HG02610 (cell line): ENCODE measurements at regions not wholly inside any gene's neighbourhood (a gene's known extent, or its start where the extent isn't known, plus 50 kb on each side); places are given as distances from the start of the nearest gene placed in this dataset.
"Not testable (repeated sequence)": the region's sequence is repeated elsewhere in the genome, so short reads cannot be mapped to it uniquely, and the experiment has no call there.

Source experiments
- ATAC-seq: cut with Tn5 transposase; IDR thresholded peaks from one replicate; pipeline ENCODE4 v1.9.1; 2021; ENCODE audit warnings: mild to moderate bottlenecking, moderate library complexity; ENCODE audit not compliant: unreplicated experiment

- no peak for ATAC-seq
These were observed 373.5 kb downstream of the HTR1B start for GRCh38 chr6:77089776-77090175.

DNA sequence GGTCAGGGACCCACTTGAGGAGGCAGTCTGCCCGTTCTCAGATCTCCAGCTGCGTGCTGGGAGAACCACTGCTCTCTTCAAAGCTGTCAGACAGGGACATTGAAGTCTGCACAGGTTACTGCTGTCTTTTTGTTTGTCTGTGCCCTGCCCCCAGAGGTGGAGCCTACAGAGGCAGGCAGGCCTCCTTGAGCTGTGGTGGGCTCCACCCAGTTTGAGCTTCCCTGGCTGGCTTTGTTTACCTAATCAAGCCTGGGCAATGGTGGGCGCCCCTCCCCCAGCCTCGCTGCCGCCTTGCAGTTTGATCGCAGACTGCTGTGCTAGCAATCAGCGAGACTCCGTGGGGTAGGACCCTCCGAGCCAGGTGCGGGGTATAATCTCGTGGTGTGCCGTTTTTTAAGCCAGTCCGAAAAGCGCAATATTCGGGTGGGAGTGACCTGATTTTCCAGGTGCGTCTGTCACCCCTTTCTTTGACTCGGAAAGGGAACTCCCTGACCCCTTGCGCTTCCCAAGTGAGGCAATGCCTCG is 375.4 kb downstream of the HTR1B start:
- ATAC-seq, result not testable (repeated sequence)

GRCh38 chr6:77074037-77074713 is 389.1 kb downstream of the HTR1B start:
- no peak for ATAC-seq

- no peak for ATAC-seq
These were observed 389.9 kb downstream of the HTR1B start for GRCh38 chr6:77073410-77073760.

GRCh38 chr6:77072694-77073409 is 390.4 kb downstream of the HTR1B start:
- no peak for ATAC-seq

GRCh38 chr6:77063494-77063893 is 399.8 kb downstream of the HTR1B start:
- no peak for ATAC-seq

DNA sequence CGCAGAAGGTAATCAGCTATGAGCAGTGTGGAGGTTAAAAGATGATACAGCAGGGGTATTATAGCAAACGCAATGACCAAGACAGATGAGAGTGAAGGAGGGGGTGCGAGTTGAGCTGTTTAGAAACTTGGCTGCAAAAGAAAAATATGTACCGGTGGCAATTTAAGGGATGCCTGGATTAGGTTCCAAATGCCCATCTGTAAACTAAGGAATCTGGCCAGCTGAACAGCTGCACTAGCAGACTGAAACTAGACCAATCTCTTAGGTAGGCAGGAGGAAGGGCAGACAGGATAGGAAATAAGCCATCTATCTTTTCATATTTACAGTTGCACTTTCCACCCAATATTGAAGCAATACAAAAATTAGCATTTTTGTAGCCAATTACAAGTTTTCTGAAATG is 407.6 kb downstream of the HTR1B start:
- no peak for ATAC-seq

- ATAC-seq, result no peak
These were observed 422.6 kb downstream of the HTR1B start for GRCh38 chr6:77040568-77041195.

GRCh38 chr6:77038807-77039206 is 424.5 kb downstream of the HTR1B start:
- ATAC-seq, result no peak

GRCh38 chr6:77037439-77037838 is 425.9 kb downstream of the HTR1B start:
- ATAC-seq, result no peak

- no peak for ATAC-seq
These were observed 426.9 kb downstream of the HTR1B start for GRCh38 chr6:77036400-77036799.

DNA sequence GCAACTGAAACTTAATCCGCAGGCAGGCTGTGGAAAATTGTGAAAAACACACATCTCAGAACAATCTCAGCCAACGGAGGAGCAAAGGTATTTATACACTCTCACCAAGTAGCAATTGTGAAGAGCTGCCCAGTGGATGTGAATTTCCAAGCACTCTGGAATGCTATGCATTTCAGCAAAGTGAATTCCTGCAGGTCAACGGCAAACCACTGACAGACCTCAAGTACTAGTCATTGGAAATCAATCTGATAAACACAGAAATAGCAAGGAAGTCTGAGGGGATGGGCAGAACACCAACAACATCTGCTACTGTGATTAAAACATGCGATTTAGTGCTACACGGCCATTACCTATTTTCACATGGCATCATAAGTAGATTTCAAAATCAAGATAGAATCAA is 429.1 kb downstream of the HTR1B start:
- ATAC-seq, result no peak

GRCh38 chr6:77030929-77031674 is 432.2 kb downstream of the HTR1B start:
- no peak for ATAC-seq

GRCh38 chr6:77026341-77026740 is 436.9 kb downstream of the HTR1B start:
- ATAC-seq, result no peak

GRCh38 chr6:77025736-77026223 is 437.5 kb downstream of the HTR1B start:
- no peak for ATAC-seq

- no peak for ATAC-seq
These were observed 441.5 kb downstream of the HTR1B start for GRCh38 chr6:77021778-77022177.

- no peak for ATAC-seq
These were observed 442.1 kb downstream of the HTR1B start for GRCh38 chr6:77021232-77021631.

DNA sequence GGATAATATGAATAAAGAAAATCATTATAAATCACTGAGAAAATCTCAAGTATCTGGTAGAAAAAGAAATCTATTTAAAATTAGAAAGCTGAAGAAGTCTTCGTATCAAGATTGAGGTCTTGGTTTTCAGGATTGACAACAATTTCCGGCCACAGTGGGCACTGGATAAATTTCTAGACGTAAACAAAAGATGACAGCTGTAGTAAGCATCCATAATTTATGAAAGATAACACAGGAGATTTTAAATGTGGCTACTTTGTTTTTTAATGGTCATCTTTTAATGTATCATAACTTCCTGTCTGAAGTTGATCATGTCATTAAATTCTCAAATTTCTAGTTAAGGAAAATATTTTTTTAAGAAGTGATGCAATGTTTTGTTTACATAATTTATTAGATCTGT is 444.2 kb downstream of the HTR1B start:
- no peak for ATAC-seq

GRCh38 chr6:77017537-77017936 is 445.8 kb downstream of the HTR1B start:
- ATAC-seq, result no peak

GRCh38 chr6:77015350-77015749 is 447.9 kb downstream of the HTR1B start:
- ATAC-seq, result no peak

DNA sequence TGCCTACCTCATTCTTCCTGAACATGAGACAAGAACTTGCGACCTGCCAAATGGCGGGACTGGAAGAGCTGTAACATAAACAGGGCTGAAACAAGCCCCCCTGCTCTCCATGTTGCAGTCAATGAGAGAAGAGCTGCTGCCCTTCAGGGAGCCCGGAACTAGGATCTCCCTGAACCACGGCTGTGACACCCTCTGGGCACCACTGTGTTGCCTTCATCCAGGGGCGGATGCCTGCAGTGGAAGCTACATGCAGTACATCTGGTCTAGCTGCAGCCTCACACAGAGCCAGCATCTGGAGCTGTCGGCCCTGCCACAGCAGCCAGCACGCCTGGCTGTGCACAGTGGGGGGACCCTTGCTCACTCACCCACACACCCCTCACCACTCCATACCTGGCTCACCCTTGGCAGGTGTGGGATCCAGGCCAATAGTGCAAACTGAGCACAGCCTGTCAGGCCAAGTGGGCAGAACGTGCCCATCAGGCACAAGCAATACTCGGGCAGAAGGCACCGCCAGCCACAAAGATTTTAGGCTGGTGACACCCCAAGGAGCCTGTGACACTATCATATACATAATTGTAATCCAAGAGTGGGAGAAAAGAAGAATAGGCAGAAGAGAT is 451.3 kb downstream of the HTR1B start:
- ATAC-seq, result no peak
